GM18502 (cell line): ENCODE measurements at regions not wholly inside any gene's neighbourhood (a gene's known extent, or its start where the extent isn't known, plus 50 kb on each side); places are given as distances from the start of the nearest gene placed in this dataset.

Source experiments
- ATAC-seq: cut with Tn5 transposase; IDR thresholded peaks from one replicate; pipeline ENCODE4 v1.9.1; 2021; ENCODE audit warnings: mild to moderate bottlenecking; ENCODE audit not compliant: unreplicated experiment, poor library complexity

GRCh38 chr3:176969066-176969465, 228.2 kb downstream of the TBL1XR1 start:
- no peak for ATAC-seq

GRCh38 chr3:176968631-176969030, 228.7 kb downstream of the TBL1XR1 start:
- no peak for ATAC-seq

GRCh38 chr3:176967522-176967921, 229.8 kb downstream of the TBL1XR1 start:
- ATAC-seq = no peak

- no peak for ATAC-seq
These were observed 232.6 kb downstream of the TBL1XR1 start for GRCh38 chr3:176964661-176965060.

GRCh38 chr3:176961916-176962315, 235.4 kb downstream of the TBL1XR1 start:
- no peak for ATAC-seq

- no peak for ATAC-seq
These were observed 237.4 kb downstream of the TBL1XR1 start for GRCh38 chr3:176959867-176960266.

GRCh38 chr3:176958560-176958959, 238.7 kb downstream of the TBL1XR1 start:
- no peak for ATAC-seq

- no peak for ATAC-seq
These were observed 242.8 kb downstream of the TBL1XR1 start for GRCh38 chr3:176954517-176954916.

GRCh38 chr3:176953106-176954060, 243.9 kb downstream of the TBL1XR1 start:
- ATAC-seq = no peak

- no peak for ATAC-seq
These were observed 245.5 kb downstream of the TBL1XR1 start for GRCh38 chr3:176951586-176952292.

- ATAC-seq = no peak
These were observed 246.1 kb downstream of the TBL1XR1 start for GRCh38 chr3:176951144-176951543.

GRCh38 chr3:176950743-176951142, 246.5 kb downstream of the TBL1XR1 start:
- no peak for ATAC-seq

- no peak for ATAC-seq
These were observed 249.1 kb downstream of the TBL1XR1 start for GRCh38 chr3:176948151-176948550.

- no peak for ATAC-seq
These were observed 251.1 kb downstream of the TBL1XR1 start for GRCh38 chr3:176946202-176946601.

GRCh38 chr3:176942305-176942704, 255.0 kb downstream of the TBL1XR1 start:
- ATAC-seq = no peak

- no peak for ATAC-seq
These were observed 255.6 kb downstream of the TBL1XR1 start for GRCh38 chr3:176941689-176942088.

- ATAC-seq = peak; percentile 98
These were observed 258.1 kb downstream of the TBL1XR1 start for GRCh38 chr3:176939022-176939817.

- ATAC-seq = no peak
These were observed 259.3 kb downstream of the TBL1XR1 start for GRCh38 chr3:176937994-176938393.

- ATAC-seq = no peak
These were observed 259.7 kb downstream of the TBL1XR1 start for GRCh38 chr3:176937541-176937940.

- ATAC-seq = no peak
These were observed 261.9 kb downstream of the TBL1XR1 start for GRCh38 chr3:176935194-176935888.
